CD1c-positive myeloid dendritic cell (primary cell): ENCODE measurements at regions not wholly inside any gene's neighbourhood (a gene's known extent, or its start where the extent isn't known, plus 50 kb on each side); places are given as distances from the start of the nearest gene placed in this dataset.
"Not testable (repeated sequence)": the region's sequence is repeated elsewhere in the genome, so short reads cannot be mapped to it uniquely, and the experiment has no call there.

ENCODE experiments used
- DNase-seq: peaks from one replicate; pipeline ENCODE4 v3.0.0-alpha.2; 2016; ENCODE audit errors: extremely low spot score

GRCh38 chr15:26186138-26186537 is 323.0 kb upstream of the ATP10A start:
- DNase-seq = not testable (repeated sequence)

GRCh38 chr15:26182441-26182840 is 319.3 kb upstream of the ATP10A start:
- no peak for DNase-seq

- DNase-seq = no peak
Measured at GRCh38 chr15:26179906-26180305, 316.8 kb upstream of the ATP10A start.

- no peak for DNase-seq
Measured at GRCh38 chr15:26178640-26179220, 315.6 kb upstream of the ATP10A start.

GRCh38 chr15:26177816-26178215 is 314.7 kb upstream of the ATP10A start:
- DNase-seq = no peak

- no peak for DNase-seq
Measured at GRCh38 chr15:26176831-26177230, 313.7 kb upstream of the ATP10A start.

- DNase-seq = no peak
Measured at GRCh38 chr15:26171266-26171665, 308.1 kb upstream of the ATP10A start.

- DNase-seq = no peak
Measured at GRCh38 chr15:26166429-26166828, 303.3 kb upstream of the ATP10A start.

- no peak for DNase-seq
Measured at GRCh38 chr15:26165546-26165945, 302.4 kb upstream of the ATP10A start.

GRCh38 chr15:26160343-26160742 is 297.2 kb upstream of the ATP10A start:
- no peak for DNase-seq

- no peak for DNase-seq
Measured at GRCh38 chr15:26158176-26158575, 295.0 kb upstream of the ATP10A start.

- DNase-seq = no peak
Measured at GRCh38 chr15:26157081-26157480, 294.0 kb upstream of the ATP10A start.

- DNase-seq = no peak
Measured at GRCh38 chr15:26156051-26156450, 292.9 kb upstream of the ATP10A start.

- no peak for DNase-seq
Measured at GRCh38 chr15:26148156-26148860, 285.2 kb upstream of the ATP10A start.

- no peak for DNase-seq
Measured at GRCh38 chr15:26146202-26146601, 283.1 kb upstream of the ATP10A start.

- DNase-seq = no peak
Measured at GRCh38 chr15:26145796-26146195, 282.7 kb upstream of the ATP10A start.

- no peak for DNase-seq
Measured at GRCh38 chr15:26144836-26145235, 281.7 kb upstream of the ATP10A start.

GRCh38 chr15:26143221-26143620 is 280.1 kb upstream of the ATP10A start:
- DNase-seq = no peak

- DNase-seq = no peak
Measured at GRCh38 chr15:26134812-26135211, 271.7 kb upstream of the ATP10A start.

- DNase-seq = no peak
Measured at GRCh38 chr15:26134152-26134551, 271.0 kb upstream of the ATP10A start.

- no peak for DNase-seq
Measured at GRCh38 chr15:26132811-26133210, 269.7 kb upstream of the ATP10A start.

GRCh38 chr15:26129852-26130251 is 266.7 kb upstream of the ATP10A start:
- no peak for DNase-seq

GRCh38 chr15:26128611-26129140 is 265.5 kb upstream of the ATP10A start:
- no peak for DNase-seq
